ENCODE measurements at regions not wholly inside any gene's neighbourhood (a gene's known extent, or its start where the extent isn't known, plus 50 kb on each side); places are given as distances from the start of the nearest gene placed in this dataset.

GRCh38 chr1:69373520-69373919 is 194.2 kb upstream of the LRRC7 start:
- H3K36me3 ChIP-seq (ENCODE audit: control insufficient read depth in 4 of 4, insufficient read depth in 4 of 4, low read length in 4 of 4): no peaks in the 10 kb centered on the region
- TF ChIP-seq CTCF (IDR thresholded peaks at IDR 0.05; ENCODE audit: control extremely low read depth, extremely low read depth): no peak
- no peak overlapping the region for H3K4me3 ChIP-seq
- H3K27ac ChIP-seq (ENCODE audit: low read depth in 1 of 2, low read length in 1 of 2): no peak overlapping the region
- no peak overlapping the region for H3K9ac ChIP-seq (ENCODE audit: insufficient read depth in 1 of 2, low read length in 2 of 2)
- H3K4me1 ChIP-seq (ENCODE audit: control insufficient read depth in 5 of 5, insufficient read depth in 5 of 5, low read length in 5 of 5): no peaks in the 10 kb centered on the region
- ATAC-seq (ENCODE audit: insufficient read depth, low FRiP score): no peak
- peaks cover 0 to 3% (median under 1%) of the 10 kb centered on the region in 4 donors for H3K9me3 ChIP-seq (ENCODE audit: control insufficient read depth in 4 of 4, insufficient read depth in 3 of 4, low read length in 3 of 4)
- no peak for DNase-seq
- no peaks in the 10 kb centered on the region for H3K27me3 ChIP-seq (ENCODE audit: control insufficient read depth in 3 of 3, insufficient read depth in 3 of 3, low read length in 2 of 3)
- 81 to 90% methylated on average over 4 of the region's 4 CpGs for WGBS, 2 donors

- H3K4me3 ChIP-seq: no peak overlapping the region
- ATAC-seq (ENCODE audit: insufficient read depth, low FRiP score): no peak
- H3K9ac ChIP-seq (ENCODE audit: insufficient read depth in 1 of 2, low read length in 2 of 2): no peak overlapping the region
- no peak overlapping the region for H3K27ac ChIP-seq (ENCODE audit: low read depth in 1 of 2, low read length in 1 of 2)
- TF ChIP-seq CTCF (IDR thresholded peaks at IDR 0.05; ENCODE audit: control extremely low read depth, extremely low read depth): no peak
- no peaks in the 10 kb centered on the region for H3K27me3 ChIP-seq (ENCODE audit: control insufficient read depth in 3 of 3, insufficient read depth in 3 of 3, low read length in 2 of 3)
- DNase-seq: no peak
- H3K4me1 ChIP-seq (ENCODE audit: control insufficient read depth in 5 of 5, insufficient read depth in 5 of 5, low read length in 5 of 5): no peaks in the 10 kb centered on the region
- no peaks in the 10 kb centered on the region for H3K36me3 ChIP-seq (ENCODE audit: control insufficient read depth in 4 of 4, insufficient read depth in 4 of 4, low read length in 4 of 4)
- WGBS, 2 donors: 87 to 98% methylated on average over 1 of the region's 1 CpG
- peaks cover 0 to 3% (median under 1%) of the 10 kb centered on the region in 4 donors for H3K9me3 ChIP-seq (ENCODE audit: control insufficient read depth in 4 of 4, insufficient read depth in 3 of 4, low read length in 3 of 4)
These were observed 191.3 kb upstream of the LRRC7 start for GRCh38 chr1:69376408-69376807.

GRCh38 chr1:69377507-69377906 is 190.2 kb upstream of the LRRC7 start:
- 62 to 73% methylated on average over 2 of the region's 2 CpGs for WGBS, 2 donors
- Histone ChIP-seq H3K36me3 (ENCODE audit: control insufficient read depth in 4 of 4, insufficient read depth in 4 of 4, low read length in 4 of 4) (no peaks in the 10 kb centered on the region), H3K4me3 (no peak overlapping the region), H3K9me3 (ENCODE audit: control insufficient read depth in 4 of 4, insufficient read depth in 3 of 4, low read length in 3 of 4) (peaks cover 0 to 3% (median under 1%) of the 10 kb centered on the region in 4 donors), H3K27ac (ENCODE audit: low read depth in 1 of 2, low read length in 1 of 2) (no peak overlapping the region), H3K4me1 (ENCODE audit: control insufficient read depth in 5 of 5, insufficient read depth in 5 of 5, low read length in 5 of 5) (no peaks in the 10 kb centered on the region), H3K27me3 (ENCODE audit: control insufficient read depth in 3 of 3, insufficient read depth in 3 of 3, low read length in 2 of 3) (no peaks in the 10 kb centered on the region), H3K9ac (ENCODE audit: insufficient read depth in 1 of 2, low read length in 2 of 2) (no peak overlapping the region)
- no peak for DNase-seq
- TF ChIP-seq CTCF (IDR thresholded peaks at IDR 0.05; ENCODE audit: control extremely low read depth, extremely low read depth): no peak
- ATAC-seq (ENCODE audit: insufficient read depth, low FRiP score): no peak

GRCh38 chr1:69388044-69388443 is 179.7 kb upstream of the LRRC7 start:
- Histone ChIP-seq H3K4me1 (ENCODE audit: control insufficient read depth in 5 of 5, insufficient read depth in 5 of 5, low read length in 5 of 5) (no peaks in the 10 kb centered on the region), H3K27me3 (ENCODE audit: control insufficient read depth in 3 of 3, insufficient read depth in 3 of 3, low read length in 2 of 3) (no peaks in the 10 kb centered on the region), H3K4me3 (no peak overlapping the region), H3K36me3 (ENCODE audit: control insufficient read depth in 4 of 4, insufficient read depth in 4 of 4, low read length in 4 of 4) (no peaks in the 10 kb centered on the region), H3K27ac (ENCODE audit: low read depth in 1 of 2, low read length in 1 of 2) (no peak overlapping the region), H3K9ac (ENCODE audit: insufficient read depth in 1 of 2, low read length in 2 of 2) (no peak overlapping the region), H3K9me3 (ENCODE audit: control insufficient read depth in 4 of 4, insufficient read depth in 3 of 4, low read length in 3 of 4) (peaks cover 0 to 2% (median 0%) of the 10 kb centered on the region in 4 donors)
- DNase-seq: no peak
- no peak for ATAC-seq (ENCODE audit: insufficient read depth, low FRiP score)
- no peak for TF ChIP-seq CTCF (IDR thresholded peaks at IDR 0.05; ENCODE audit: control extremely low read depth, extremely low read depth)
